H9 (cell line): ENCODE measurements at regions not wholly inside any gene's neighbourhood (a gene's known extent, or its start where the extent isn't known, plus 50 kb on each side); places are given as distances from the start of the nearest gene placed in this dataset.
"Not testable (repeated sequence)": the region's sequence is repeated elsewhere in the genome, so short reads cannot be mapped to it uniquely, and the experiment has no call there.

Experiments used
- DNase-seq: peaks from one replicate; pipeline ENCODE4 v3.0.0-alpha.2; 2017
- H2AFZ ChIP-seq: one replicate; pipeline ENCODE4 v1.6.1; 2013; ENCODE audit warnings: mild to moderate bottlenecking, low read length, control low read depth, moderate library complexity
- H2AK5ac ChIP-seq: 2 replicates; pipeline ENCODE4 v1.6.1; 2013; ENCODE audit warnings: low read length, control low read depth, mixed read lengths; ENCODE audit not compliant: insufficient read length
- H2BK120ac ChIP-seq: one replicate; pipeline ENCODE4 v1.6.1; 2013; ENCODE audit warnings: low read depth, mild to moderate bottlenecking, low read length, control low read depth, inconsistent platforms; ENCODE audit not compliant: poor library complexity, severe bottlenecking
- H2BK12ac ChIP-seq: 2 replicates; pipeline ENCODE4 v1.6.1; 2013; ENCODE audit warnings: low read length, control low read depth, mixed read lengths, low read depth; ENCODE audit not compliant: insufficient read length
- H2BK15ac ChIP-seq: 2 replicates; pipeline ENCODE4 v1.6.1; 2013; ENCODE audit warnings: low read depth, low read length, control low read depth
- H2BK20ac ChIP-seq: one replicate; pipeline ENCODE4 v1.6.1; 2013; ENCODE audit warnings: low read depth, mild to moderate bottlenecking, low read length, control low read depth, inconsistent platforms; ENCODE audit not compliant: poor library complexity, severe bottlenecking
- H2BK5ac ChIP-seq: 2 replicates; pipeline ENCODE4 v1.6.1; 2013; ENCODE audit warnings: low read length, control low read depth, mixed read lengths; ENCODE audit not compliant: insufficient read length
- H3K14ac ChIP-seq: 2 replicates; pipeline ENCODE4 v1.6.1; 2013; ENCODE audit warnings: low read length, control low read depth; ENCODE audit not compliant: insufficient read depth
- H3K18ac ChIP-seq: 2 replicates; pipeline ENCODE4 v1.6.1; 2013; ENCODE audit warnings: low read depth, mild to moderate bottlenecking, mixed read lengths, low read length, control low read depth; ENCODE audit not compliant: insufficient read length
- H3K23ac ChIP-seq: 2 replicates; pipeline ENCODE4 v1.6.1; 2013; ENCODE audit warnings: low read length, control low read depth, mixed read lengths, low read depth; ENCODE audit not compliant: insufficient read length
- H3K23me2 ChIP-seq: 2 replicates; pipeline ENCODE4 v1.6.1; 2013; ENCODE audit warnings: low read depth, mild to moderate bottlenecking, mixed read lengths, low read length, control low read depth; ENCODE audit not compliant: insufficient read length, poor library complexity, severe bottlenecking
- H3K27ac ChIP-seq: 2 replicates; pipeline ENCODE4 v1.5.1; 2013; ENCODE audit warnings: low read length, control low read depth, mixed read lengths, low read depth; ENCODE audit not compliant: insufficient read length
- H3K27me3 ChIP-seq: 2 replicates; pipeline ENCODE4 v1.6.1; 2013; ENCODE audit warnings: low read length, control low read depth, inconsistent platforms; ENCODE audit not compliant: insufficient read depth
- H3K4ac ChIP-seq: 2 replicates; pipeline ENCODE4 v1.6.1; 2013; ENCODE audit warnings: low read depth, mild to moderate bottlenecking, control low read depth, inconsistent platforms, low read length, moderate library complexity
- H3K4me1 ChIP-seq: 2 replicates; pipeline ENCODE4 v1.6.1; 2013; ENCODE audit warnings: low read length, control low read depth, inconsistent platforms; ENCODE audit not compliant: insufficient read depth
- H3K4me2 ChIP-seq: 2 replicates; pipeline ENCODE4 v1.6.1; 2013; ENCODE audit warnings: low read length, control low read depth, mixed read lengths; ENCODE audit not compliant: insufficient read length, insufficient read depth
- H3K56ac ChIP-seq: 2 replicates; pipeline ENCODE4 v1.6.1; 2013; ENCODE audit warnings: low read depth, mild to moderate bottlenecking, mixed read lengths, low read length, control low read depth; ENCODE audit not compliant: insufficient read length
- H3K79me1 ChIP-seq: 2 replicates; pipeline ENCODE4 v1.6.1; 2013; ENCODE audit warnings: low read depth, mild to moderate bottlenecking, moderate library complexity, low read length, control low read depth, inconsistent platforms; ENCODE audit not compliant: insufficient read depth, poor library complexity, severe bottlenecking
- H3K79me2 ChIP-seq: 2 replicates; pipeline ENCODE4 v1.6.1; 2013; ENCODE audit warnings: low read length, control low read depth, inconsistent platforms; ENCODE audit not compliant: insufficient read depth
- H3K9ac ChIP-seq: 2 replicates; pipeline ENCODE4 v1.6.1; 2013; ENCODE audit warnings: low read length, control low read depth, mixed read lengths; ENCODE audit not compliant: insufficient read length; ENCODE audit errors: extremely low read depth
- H3K9me3 ChIP-seq: one replicate; pipeline ENCODE4 v1.6.1; 2013; ENCODE audit warnings: low read depth, low read length, inconsistent platforms; ENCODE audit not compliant: control insufficient read depth
- H3T11ph ChIP-seq: one replicate; pipeline ENCODE4 v1.6.1; 2013; ENCODE audit warnings: mild to moderate bottlenecking, low read length, control low read depth, inconsistent platforms
- H4K20me1 ChIP-seq: one replicate; pipeline ENCODE4 v1.6.1; 2013; ENCODE audit not compliant: control insufficient read depth, insufficient read length, insufficient read depth
- H4K5ac ChIP-seq: 2 replicates; pipeline ENCODE4 v1.6.1; 2013; ENCODE audit warnings: low read depth, mild to moderate bottlenecking, mixed read lengths, low read length, control low read depth; ENCODE audit not compliant: insufficient read length
- H4K8ac ChIP-seq: replicated peaks from 2 replicates; pipeline ENCODE4 v1.6.1; 2013; ENCODE audit warnings: low read length, control low read depth, mixed read lengths, low read depth; ENCODE audit not compliant: insufficient read length
- H4K91ac ChIP-seq: 2 replicates; pipeline ENCODE4 v1.6.1; 2013; ENCODE audit warnings: low read depth, mild to moderate bottlenecking, moderate library complexity, mixed read lengths, low read length, control low read depth; ENCODE audit not compliant: insufficient read length
- H3K27ac Mint-ChIP-seq, 3 experiments: 2 replicates in 2 of 3; 3 replicates in 1 of 3; pipeline ENCODE4 v1.8.0; 2020 to 2021; ENCODE audit warnings: mixed read lengths in 3 of 3, mild to moderate bottlenecking in 1 of 3, moderate library complexity in 1 of 3
- H3K27me3 Mint-ChIP-seq: 2 replicates; pipeline ENCODE4 v1.8.0; 2021; ENCODE audit warnings: low read depth, mild to moderate bottlenecking, moderate library complexity, mixed read lengths
- H3K36me3 Mint-ChIP-seq, 3 experiments: 2 replicates in 2 of 3; 3 replicates in 1 of 3; pipeline ENCODE4 v1.8.0; 2020 to 2021; ENCODE audit warnings: low read depth in 3 of 3, mixed read lengths in 3 of 3; ENCODE audit not compliant: insufficient read depth in 1 of 3
- H3K4me1 Mint-ChIP-seq, 2 experiments: 2 replicates each; pipeline ENCODE4 v1.8.0; 2020; ENCODE audit warnings: mixed read lengths in 2 of 2
- H3K4me3 Mint-ChIP-seq, 2 experiments: 2 replicates in 1 of 2; 3 replicates in 1 of 2; pipeline ENCODE4 v1.8.0; 2020 to 2021; ENCODE audit warnings: mild to moderate bottlenecking in 2 of 2, mixed read lengths in 2 of 2, moderate library complexity in 1 of 2
- H3K9me3 Mint-ChIP-seq, 2 experiments: 2 replicates in 1 of 2; 3 replicates in 1 of 2; pipeline ENCODE4 v1.8.0; 2020; ENCODE audit warnings: mild to moderate bottlenecking in 2 of 2, mixed read lengths in 2 of 2, moderate library complexity in 1 of 2
- CTCF ChIP-seq: fragments of 200-600 bp; sonication (generic); conservative IDR thresholded peaks from 3 replicates; pipeline ENCODE4 v1.8.0; 2021; ENCODE audit warnings: antibody characterized with exemption, mild to moderate bottlenecking
- WGBS: extraction: QIAGEN DNeasy Blood & Tissue Kit; methylation state at CpG from one replicate; pipeline ENCODE4 v1.1.7; 2013; ENCODE audit warnings: missing lambda C conversion rate, low lambda C conversion rate, mixed read lengths; ENCODE audit not compliant: insufficient read length; ENCODE audit errors: extremely low coverage; 5-methylcytosine and 5-hydroxymethylcytosine counted together

- H4K5ac ChIP-seq: no peak overlapping the region
- H2BK120ac ChIP-seq: no peak overlapping the region
- H4K91ac ChIP-seq: no peak overlapping the region
- H2BK5ac ChIP-seq: no peak overlapping the region
- H3K27ac ChIP-seq: no peak overlapping the region
- WGBS: no CpG with 5 or more reads among the region's 1 CpG
- H4K8ac ChIP-seq: no peak overlapping the region
- Mint-ChIP-seq H3K4me3 (no peak overlapping the region), H3K36me3 (no peaks in the 10 kb centered on the region), H3K27ac (no peak overlapping the region), H3K4me1 (no peaks in the 10 kb centered on the region), H3K27me3 (no peaks in the 10 kb centered on the region), H3K9me3 (no peaks in the 10 kb centered on the region)
- H3K23me2 ChIP-seq: no peaks in the 10 kb centered on the region
- H3K4ac ChIP-seq: no peak overlapping the region
- no peaks in the 10 kb centered on the region for H3K4me1 ChIP-seq
- no peak overlapping the region for H3K9ac ChIP-seq
- H3K56ac ChIP-seq: no peak overlapping the region
- no peak overlapping the region for H2BK20ac ChIP-seq
- H3K18ac ChIP-seq: no peak overlapping the region
- no peak overlapping the region for H2BK15ac ChIP-seq
- H3K9me3 ChIP-seq: no peaks in the 10 kb centered on the region
- H3K79me2 ChIP-seq: no peaks in the 10 kb centered on the region
- H4K20me1 ChIP-seq: no peaks in the 10 kb centered on the region
- H3K27me3 ChIP-seq: no peaks in the 10 kb centered on the region
- H3K4me2 ChIP-seq: no peak overlapping the region
- no peak overlapping the region for H3K23ac ChIP-seq
- no peak overlapping the region for H2AK5ac ChIP-seq
- no peak overlapping the region for H2BK12ac ChIP-seq
- no peak for TF ChIP-seq CTCF
- no peak for DNase-seq
- no peak overlapping the region for H3T11ph ChIP-seq
- no peaks in the 10 kb centered on the region for H3K79me1 ChIP-seq
- no peak overlapping the region for H2AFZ ChIP-seq
- H3K14ac ChIP-seq: no peak overlapping the region
Observed at GRCh38 chr13:81350056-81350455, 1009.1 kb upstream of the SPRY2 start.

- not testable (repeated sequence) for H3K27ac Mint-ChIP-seq, DNase-seq, H3K36me3 Mint-ChIP-seq, H3K9ac ChIP-seq, H4K20me1 ChIP-seq, H2BK15ac ChIP-seq, H3K4me3 Mint-ChIP-seq, H2BK5ac ChIP-seq, H3K4ac ChIP-seq, H3K27me3 Mint-ChIP-seq, H3K4me1 Mint-ChIP-seq, H3T11ph ChIP-seq, H3K56ac ChIP-seq, H3K9me3 Mint-ChIP-seq, H2AFZ ChIP-seq, H2BK120ac ChIP-seq, H2AK5ac ChIP-seq, H3K23me2 ChIP-seq, H3K4me1 ChIP-seq, H4K5ac ChIP-seq, H3K27ac ChIP-seq, H4K8ac ChIP-seq, H3K14ac ChIP-seq, H3K27me3 ChIP-seq, H3K79me2 ChIP-seq, H4K91ac ChIP-seq, H3K4me2 ChIP-seq, H3K18ac ChIP-seq, H3K9me3 ChIP-seq, H3K23ac ChIP-seq, H2BK12ac ChIP-seq, H3K79me1 ChIP-seq, H2BK20ac ChIP-seq
- no CpG with 5 or more reads among the region's 36 CpGs for WGBS
Observed at GRCh38 chr13:81340118-81341069, 999.5 kb upstream of the SPRY2 start.
